NAMALWA (cell line): ENCODE measurements at regions not wholly inside any gene's neighbourhood (a gene's known extent, or its start where the extent isn't known, plus 50 kb on each side); places are given as distances from the start of the nearest gene placed in this dataset.

Source experiments
- DNase-seq: peaks from one replicate; pipeline ENCODE4 v3.0.0-alpha.2; 2015; ENCODE audit warnings: low spot score

GRCh38 chrX:112137276-112137675 is 54.7 kb upstream of the TRPC5 start:
- no peak for DNase-seq
